ENCODE measurements at regions not wholly inside any gene's neighbourhood (a gene's known extent, or its start where the extent isn't known, plus 50 kb on each side); places are given as distances from the start of the nearest gene placed in this dataset.

- TF ChIP-seq JUND (IDR thresholded peaks at IDR 0.05) (no peak), HNF4G (IDR thresholded peaks at IDR 0.05) (no peak), SP1 (IDR thresholded peaks at IDR 0.05) (no peak), FOXA1 (IDR thresholded peaks at IDR 0.05) (no peak)
These were observed 861.1 kb downstream of the GALC start (continued) for GRCh38 chr14:87131879-87132278.

- Histone ChIP-seq H3K4me1 (ENCODE audit: control insufficient read depth in 4 of 4, insufficient read depth in 4 of 4, low read length in 3 of 4) (no peaks in the 10 kb centered on the region), H3K36me3 (ENCODE audit: control insufficient read depth in 4 of 4, insufficient read depth in 3 of 4, low read depth in 1 of 4, low read length in 3 of 4) (no peaks in the 10 kb centered on the region), H3K27me3 (ENCODE audit: control insufficient read depth in 4 of 4, insufficient read depth in 4 of 4, low read length in 3 of 4) (no peaks in the 10 kb centered on the region), H3K4me3 (ENCODE audit: low read depth in 1 of 3, low read length in 3 of 3) (no peak overlapping the region), H3K9ac (ENCODE audit: low read depth in 1 of 2, low read length in 2 of 2) (no peak overlapping the region), H3K9me3 (ENCODE audit: control insufficient read depth in 4 of 4, low read length in 3 of 4) (no peaks in the 10 kb centered on the region), H3K27ac (ENCODE audit: low read depth in 1 of 2, low read length in 2 of 2) (no peak overlapping the region)
- DNase-seq (ENCODE audit: low spot score), result no peak
- TF ChIP-seq GABPA (IDR thresholded peaks at IDR 0.05 in 1 of 2, conservative IDR thresholded peaks at IDR 0.05 in 1 of 2) (no peak), JUND (IDR thresholded peaks at IDR 0.05) (no peak), ATF3 (IDR thresholded peaks at IDR 0.05) (no peak), FOXA2 (IDR thresholded peaks at IDR 0.05) (no peak), YY1 (IDR thresholded peaks at IDR 0.05) (no peak), FOXA1 (IDR thresholded peaks at IDR 0.05) (no peak), ZBTB33 (IDR thresholded peaks at IDR 0.05) (no peak), HNF4A (conservative IDR thresholded peaks at IDR 0.05) (no peak), TAF1 (conservative IDR thresholded peaks at IDR 0.05) (no peak), RXRA (IDR thresholded peaks at IDR 0.05) (no peak), HNF4G (IDR thresholded peaks at IDR 0.05) (no peak), EGR1 (IDR thresholded peaks at IDR 0.05; ENCODE audit: low read depth in 2 of 2) (no peak), NR2F2 (IDR thresholded peaks at IDR 0.05) (no peak), SP1 (IDR thresholded peaks at IDR 0.05) (no peak), REST (IDR thresholded peaks at IDR 0.05) (no peak), RAD21 (IDR thresholded peaks at IDR 0.05) (no peak)
- TF ChIP-seq, protein P1, sequence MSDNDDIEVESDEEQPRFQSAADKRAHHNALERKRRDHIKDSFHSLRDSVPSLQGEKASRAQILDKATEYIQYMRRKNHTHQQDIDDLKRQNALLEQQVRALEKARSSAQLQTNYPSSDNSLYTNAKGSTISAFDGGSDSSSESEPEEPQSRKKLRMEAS (IDR thresholded peaks at IDR 0.05), result no peak
- TF ChIP-seq, protein P2, sequence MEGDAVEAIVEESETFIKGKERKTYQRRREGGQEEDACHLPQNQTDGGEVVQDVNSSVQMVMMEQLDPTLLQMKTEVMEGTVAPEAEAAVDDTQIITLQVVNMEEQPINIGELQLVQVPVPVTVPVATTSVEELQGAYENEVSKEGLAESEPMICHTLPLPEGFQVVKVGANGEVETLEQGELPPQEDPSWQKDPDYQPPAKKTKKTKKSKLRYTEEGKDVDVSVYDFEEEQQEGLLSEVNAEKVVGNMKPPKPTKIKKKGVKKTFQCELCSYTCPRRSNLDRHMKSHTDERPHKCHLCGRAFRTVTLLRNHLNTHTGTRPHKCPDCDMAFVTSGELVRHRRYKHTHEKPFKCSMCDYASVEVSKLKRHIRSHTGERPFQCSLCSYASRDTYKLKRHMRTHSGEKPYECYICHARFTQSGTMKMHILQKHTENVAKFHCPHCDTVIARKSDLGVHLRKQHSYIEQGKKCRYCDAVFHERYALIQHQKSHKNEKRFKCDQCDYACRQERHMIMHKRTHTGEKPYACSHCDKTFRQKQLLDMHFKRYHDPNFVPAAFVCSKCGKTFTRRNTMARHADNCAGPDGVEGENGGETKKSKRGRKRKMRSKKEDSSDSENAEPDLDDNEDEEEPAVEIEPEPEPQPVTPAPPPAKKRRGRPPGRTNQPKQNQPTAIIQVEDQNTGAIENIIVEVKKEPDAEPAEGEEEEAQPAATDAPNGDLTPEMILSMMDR (IDR thresholded peaks at IDR 0.05; ENCODE audit: low read depth, low read length, missing input control), result no peak
These were observed 870.8 kb downstream of the GALC start for GRCh38 chr14:87122166-87122565.
